ENCODE measurements at regions not wholly inside any gene's neighbourhood (a gene's known extent, or its start where the extent isn't known, plus 50 kb on each side); places are given as distances from the start of the nearest gene placed in this dataset.

DNA sequence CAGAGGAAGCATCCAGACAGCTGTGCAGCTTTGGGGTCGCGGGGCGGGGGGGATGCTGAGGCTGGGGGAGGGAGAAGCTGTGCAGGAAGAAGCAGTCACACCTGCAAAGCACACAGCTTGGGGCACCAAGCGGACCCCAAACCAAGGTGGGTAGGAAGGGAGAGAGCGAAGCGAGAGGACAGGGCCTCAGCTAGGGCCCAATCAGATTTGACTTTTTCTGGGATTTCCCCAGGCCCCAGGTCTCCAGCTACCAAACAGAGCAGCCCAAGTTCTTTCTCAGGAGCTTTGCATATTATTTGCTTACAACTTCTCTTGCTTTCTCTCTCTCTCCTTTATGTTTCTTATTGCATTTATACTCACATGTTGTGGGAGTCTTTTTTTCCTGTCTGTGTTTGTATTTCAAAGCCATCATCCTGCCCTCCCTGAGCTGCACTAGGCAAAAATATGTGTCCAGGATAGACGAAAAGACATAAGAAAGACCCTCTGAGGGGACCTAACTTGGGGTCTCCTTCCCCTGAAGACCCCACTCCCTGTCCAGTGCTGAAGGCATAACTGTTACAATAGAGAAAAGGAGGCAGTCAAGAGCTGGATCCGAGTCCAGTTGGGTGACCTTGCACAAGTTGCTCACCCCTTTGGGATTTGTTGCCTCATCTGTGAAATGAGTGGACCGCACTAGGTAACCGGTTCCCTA lies 50.6 kb upstream of the SMNDC1 start:
- no peak for DNase-seq (ENCODE audit: low spot score)

DNA sequence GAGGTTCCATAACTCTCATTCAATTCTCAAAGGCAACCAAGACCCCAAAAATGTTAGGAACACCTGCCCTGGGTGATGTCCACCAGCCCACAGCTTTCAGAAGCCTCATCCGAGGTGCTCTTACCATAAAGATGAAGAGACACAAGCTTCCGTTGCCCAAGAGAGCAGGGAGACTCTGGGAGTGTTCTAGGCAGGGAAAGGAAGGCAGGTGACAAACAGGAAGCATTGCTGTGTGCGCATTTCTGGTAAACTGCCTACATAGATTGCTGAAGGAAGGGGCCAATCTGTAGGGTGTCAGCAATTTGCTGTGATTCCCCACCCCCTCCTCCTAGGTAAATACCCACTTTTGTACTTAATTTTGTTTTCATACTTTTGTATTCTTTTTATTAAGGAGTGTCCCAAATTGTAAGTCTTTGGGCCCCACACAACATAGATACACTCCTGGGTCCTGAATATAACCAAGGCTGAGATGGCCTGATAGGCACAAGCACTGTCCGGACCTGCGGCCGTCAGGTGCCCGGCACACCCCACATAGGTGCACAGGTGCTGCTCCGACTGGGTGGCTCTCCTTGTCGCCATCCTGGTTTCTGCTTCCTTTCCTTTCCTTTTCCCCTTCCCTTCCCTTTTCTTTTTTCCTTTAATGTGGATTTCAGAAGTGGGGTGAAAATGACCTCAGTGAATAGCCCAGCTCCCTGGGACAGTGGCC lies 51.4 kb upstream of the SMNDC1 start:
- no peak for DNase-seq (ENCODE audit: low spot score)

- DNase-seq (ENCODE audit: low spot score): no peak
These were observed 52.0 kb upstream of the SMNDC1 start for GRCh38 chr10:110356628-110357245.

GRCh38 chr10:110357252-110357780 lies 52.6 kb upstream of the SMNDC1 start:
- peak; percentile 88 for DNase-seq (ENCODE audit: low spot score)

GRCh38 chr10:110357871-110358270 lies 53.2 kb upstream of the SMNDC1 start:
- DNase-seq (ENCODE audit: low spot score): no peak

DNA sequence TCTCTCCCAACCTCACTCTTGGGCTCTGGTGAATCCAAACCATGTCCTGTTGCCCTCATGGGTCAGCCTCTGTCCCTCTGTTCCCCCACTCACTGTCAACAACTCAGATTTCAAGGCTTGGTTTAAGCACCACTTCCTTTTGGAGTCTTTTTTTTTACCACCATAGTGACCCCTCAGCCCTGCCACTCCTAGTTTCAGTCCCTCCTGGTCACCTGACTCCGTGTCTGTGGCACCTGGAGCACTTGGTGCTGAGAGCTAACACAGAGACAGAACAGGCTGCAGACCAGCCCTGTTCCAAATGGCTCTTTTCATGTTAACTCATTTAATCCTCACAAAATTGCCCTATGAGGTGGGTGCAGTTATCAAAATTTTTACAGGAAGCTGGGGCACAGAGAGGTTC lies 53.6 kb upstream of the SMNDC1 start:
- no peak for DNase-seq (ENCODE audit: low spot score)

DNA sequence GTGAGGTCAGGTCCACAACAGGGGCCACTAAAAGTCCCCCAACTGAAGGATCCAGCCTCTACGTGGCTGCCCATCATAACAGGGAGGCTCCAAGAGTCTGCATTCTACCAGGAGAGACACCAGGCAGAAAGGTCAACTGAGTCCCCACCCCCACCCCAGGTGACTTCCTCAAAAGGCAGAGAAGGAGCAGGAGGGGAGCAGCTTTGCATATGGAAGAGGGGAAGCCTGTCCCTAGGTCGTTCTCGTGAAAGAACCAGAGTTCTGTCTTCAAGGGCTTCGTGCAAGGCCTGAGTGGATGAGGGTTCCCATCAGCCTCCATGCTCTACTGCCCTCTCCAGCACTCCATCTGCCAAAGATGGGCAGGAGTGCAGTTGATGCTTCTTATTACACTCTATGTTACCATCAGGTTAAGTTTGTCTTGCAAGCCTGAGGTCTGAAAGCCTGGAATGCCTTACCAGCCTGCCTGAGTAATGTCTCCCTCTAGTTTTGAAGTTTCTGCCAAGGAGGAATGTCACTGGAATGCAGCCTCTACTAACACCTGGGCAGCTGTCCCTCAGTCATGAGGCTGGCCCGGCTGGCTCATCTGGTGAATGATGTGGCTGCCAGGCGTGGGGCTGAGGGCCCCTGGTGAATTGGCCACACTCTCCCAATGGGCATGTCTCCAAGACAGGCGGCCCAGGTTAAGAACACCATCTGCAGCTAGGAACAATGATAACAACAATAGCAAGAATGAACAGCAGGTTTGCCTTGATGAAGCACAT lies 54.3 kb upstream of the SMNDC1 start:
- DNase-seq (ENCODE audit: low spot score): peak; percentile 22

- DNase-seq (ENCODE audit: low spot score): no peak
These were observed 56.2 kb upstream of the SMNDC1 start for GRCh38 chr10:110360857-110361474.

DNA sequence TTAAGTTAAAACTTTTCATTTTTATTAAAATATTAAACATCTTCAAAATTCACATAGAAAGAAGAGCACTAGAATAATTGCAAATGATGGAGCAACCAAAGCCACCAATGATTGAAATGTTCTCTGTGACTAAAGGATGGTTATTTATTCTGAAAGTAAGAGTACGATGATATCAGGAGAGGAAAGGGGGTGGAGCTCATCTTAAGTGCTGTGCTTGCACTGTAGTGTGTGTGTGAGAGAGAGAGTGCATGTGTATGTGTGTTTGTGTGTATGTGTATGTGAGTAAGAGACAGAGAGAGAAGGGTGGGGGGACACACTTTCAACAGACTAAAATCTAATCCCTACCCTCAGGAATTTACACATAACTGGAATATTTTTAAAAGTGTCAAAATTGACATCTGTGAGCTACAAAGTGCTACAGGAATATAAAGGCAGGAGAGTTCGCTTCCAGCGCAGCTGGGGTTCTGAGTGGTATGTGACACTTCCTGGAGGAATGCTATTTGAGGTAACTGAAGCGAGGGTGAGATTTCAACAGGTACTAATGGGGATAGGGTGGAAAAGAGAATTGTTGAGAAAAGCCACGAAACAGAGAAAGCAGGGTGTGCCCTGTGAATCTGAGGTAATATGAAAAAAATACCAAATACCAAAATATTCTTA lies 57.2 kb upstream of the SMNDC1 start:
- no peak for DNase-seq (ENCODE audit: low spot score)

- no peak for DNase-seq (ENCODE audit: low spot score)
These were observed 59.1 kb upstream of the SMNDC1 start for GRCh38 chr10:110363572-110364411.

DNA sequence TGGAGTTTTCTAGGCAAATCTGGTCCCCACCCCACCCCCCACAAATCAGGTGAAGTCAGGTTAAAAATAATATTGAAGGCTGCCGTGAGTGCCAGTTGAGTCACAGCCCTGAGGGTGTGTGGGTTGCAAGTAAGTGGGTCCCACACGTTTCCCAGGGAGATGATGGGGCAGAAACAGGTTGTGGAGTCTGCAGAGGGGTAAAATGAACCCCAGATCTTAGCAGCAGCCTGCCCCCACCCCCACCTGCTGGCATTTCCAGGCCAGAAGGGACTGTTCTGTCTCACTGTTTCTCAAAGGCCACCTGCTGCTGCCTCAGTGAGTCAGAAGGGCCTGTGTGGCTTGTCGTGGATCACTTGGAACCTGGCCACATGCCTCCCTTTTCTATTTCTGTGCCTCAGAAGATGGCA lies 59.8 kb upstream of the SMNDC1 start:
- no peak for DNase-seq (ENCODE audit: low spot score)

GRCh38 chr10:110365356-110366143 lies 60.8 kb upstream of the SMNDC1 start:
- DNase-seq (ENCODE audit: low spot score): no peak

GRCh38 chr10:110366635-110367034 lies 61.9 kb upstream of the SMNDC1 start:
- no peak for DNase-seq (ENCODE audit: low spot score)

DNA sequence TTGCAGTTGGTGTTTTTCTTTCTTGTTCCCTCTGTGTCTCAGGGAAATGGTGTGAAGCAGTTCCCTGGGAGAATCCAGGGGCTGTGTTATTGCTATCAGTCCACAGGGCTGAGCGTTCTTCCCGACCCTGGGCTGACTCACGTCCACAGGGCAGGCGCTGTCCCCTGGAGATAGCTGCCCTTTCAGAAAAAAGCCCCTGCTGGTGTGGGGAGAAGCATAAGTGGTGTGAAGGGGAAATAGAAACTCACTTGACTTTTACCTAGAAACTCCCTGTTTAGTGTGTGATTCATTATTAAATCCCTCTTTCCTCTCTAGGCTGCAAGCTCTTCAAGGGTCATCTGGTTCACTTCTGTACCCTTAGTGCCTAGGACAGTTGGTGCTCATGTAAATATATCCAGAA lies 63.3 kb upstream of the SMNDC1 start:
- no peak for DNase-seq (ENCODE audit: low spot score)

- DNase-seq (ENCODE audit: low spot score): no peak
These were observed 63.8 kb upstream of the SMNDC1 start for GRCh38 chr10:110368556-110368955.

DNA sequence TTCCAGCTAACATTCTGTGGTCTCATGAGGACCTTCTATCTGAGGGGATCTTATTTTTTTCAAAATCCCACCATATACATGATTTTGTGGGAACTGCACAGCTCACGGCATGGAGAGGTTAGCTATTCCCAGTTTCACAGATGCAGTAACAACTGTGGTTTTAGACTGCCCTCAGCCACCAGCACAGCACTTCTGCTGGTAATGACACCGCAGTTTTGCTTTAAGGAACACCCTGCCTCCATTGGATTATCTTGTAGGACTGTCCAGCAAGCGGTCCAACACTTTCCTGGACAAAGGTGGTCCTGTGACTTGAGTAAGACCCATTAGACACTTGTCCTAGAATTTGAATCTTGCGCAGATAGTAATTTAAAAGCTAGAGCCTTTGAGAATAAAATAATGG lies 65.3 kb upstream of the SMNDC1 start:
- DNase-seq (ENCODE audit: low spot score): no peak

DNA sequence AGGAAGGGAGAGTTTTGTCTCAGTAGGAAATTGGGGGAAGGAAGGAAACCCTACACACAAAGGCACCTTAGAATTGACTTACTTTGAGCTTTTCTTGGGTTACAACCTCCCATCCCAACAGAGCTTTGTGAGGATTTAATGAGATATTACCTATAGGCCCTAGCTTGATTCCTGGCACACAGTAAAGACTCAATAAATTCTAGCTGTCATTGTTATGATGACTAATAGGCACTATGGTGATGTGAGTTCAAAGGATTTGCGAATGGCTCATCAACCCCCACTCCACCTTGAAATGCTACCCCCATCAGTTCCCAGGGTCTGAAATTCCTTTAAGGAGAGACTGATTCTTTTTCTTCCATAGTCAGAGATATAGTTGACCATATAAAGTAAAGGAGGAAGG lies 67.9 kb upstream of the SMNDC1 start:
- no peak for DNase-seq (ENCODE audit: low spot score)

DNA sequence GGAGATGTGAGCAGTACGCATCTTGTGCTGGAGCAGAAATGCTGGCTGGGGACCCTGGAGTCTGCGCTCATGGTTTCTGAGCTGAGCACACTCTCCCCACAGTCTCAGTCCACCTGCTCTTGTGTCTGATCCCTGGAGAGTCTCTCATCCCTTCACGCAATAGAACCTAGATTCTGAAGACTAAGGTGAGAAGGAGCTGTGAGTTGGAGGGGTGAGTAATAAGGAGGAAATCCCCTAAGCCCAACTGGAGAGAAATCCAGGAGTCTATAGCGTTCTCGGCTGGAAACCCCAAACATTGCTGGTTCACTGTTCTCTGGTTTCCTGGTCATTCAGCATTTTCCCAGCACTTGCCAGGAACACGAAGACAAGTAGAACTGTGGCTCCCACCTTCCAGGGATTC lies 68.3 kb upstream of the SMNDC1 start:
- no peak for DNase-seq (ENCODE audit: low spot score)

DNA sequence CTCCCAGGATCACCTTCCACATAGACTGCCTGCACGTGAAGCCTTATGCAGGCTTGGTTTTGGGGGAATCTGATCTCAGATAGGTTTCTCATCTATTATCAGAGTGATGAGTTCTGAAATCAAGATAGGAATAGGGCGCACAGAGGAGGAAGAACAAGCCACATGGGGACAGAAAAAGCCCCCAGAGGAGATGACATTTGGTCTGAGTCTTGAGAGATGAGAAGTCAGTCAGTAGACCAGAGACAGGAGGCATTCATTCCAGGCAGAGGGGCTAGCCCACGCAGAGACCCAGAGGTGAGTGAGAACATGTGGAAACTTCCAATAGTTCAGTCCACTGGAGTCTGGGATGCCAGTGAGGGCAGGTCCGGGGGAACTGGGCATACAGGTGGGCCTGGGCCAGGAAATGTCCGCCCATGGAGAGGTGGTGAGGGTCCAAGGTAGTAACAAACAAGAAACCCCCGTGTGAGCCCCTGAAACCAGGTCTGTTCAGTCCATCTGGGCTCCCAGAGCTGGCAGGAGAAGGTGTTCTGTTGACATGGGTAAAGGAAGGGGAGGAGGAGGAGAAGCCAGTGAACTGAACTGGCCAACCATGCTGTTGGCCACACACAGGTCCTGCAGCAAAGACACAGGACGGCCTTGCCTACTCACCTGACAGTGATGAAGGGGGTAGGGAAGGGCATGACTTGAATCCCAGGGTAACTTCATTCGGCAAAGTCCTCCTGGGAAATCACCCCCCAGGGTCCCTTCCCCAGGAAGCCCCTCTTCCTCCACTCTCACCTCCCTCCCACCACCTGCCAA lies 69.3 kb upstream of the SMNDC1 start:
- no peak for DNase-seq (ENCODE audit: low spot score)

Data from AG08395 (cell line).